Colon (tissue), 2 donors: ENCODE measurements at regions not wholly inside any gene's neighbourhood (a gene's known extent, or its start where the extent isn't known, plus 50 kb on each side); places are given as distances from the start of the nearest gene placed in this dataset.
"Not testable (repeated sequence)": the region's sequence is repeated elsewhere in the genome, so short reads cannot be mapped to it uniquely, and the experiment has no call there.

Experiments
- FAIRE-seq: peaks from 2 replicates; lab custom pipeline; 2012; peaks lifted over from hg19 to GRCh38; lab: Jason Lieb, UNC
- donor health status: control.
- donor health status: control.

DNA sequence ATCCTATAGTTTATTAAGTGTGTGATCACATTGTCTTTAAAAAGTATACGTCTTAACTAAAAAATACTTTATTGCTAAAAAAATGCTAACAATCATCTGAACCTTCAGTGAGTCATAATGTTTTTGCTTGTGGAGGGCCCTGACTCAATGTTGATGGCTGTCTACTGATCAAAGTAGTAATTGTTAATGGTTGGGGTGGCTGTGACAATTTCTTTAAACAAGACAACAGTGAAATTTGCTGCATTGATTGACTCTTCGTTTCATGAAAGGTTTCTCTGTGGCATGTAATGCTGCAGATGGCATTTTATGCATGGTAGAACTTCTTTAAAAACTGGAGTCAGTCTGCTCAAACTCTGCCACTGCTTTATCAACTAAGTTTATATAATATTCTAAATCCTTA is 101.4 kb upstream of the IL15 start:
- FAIRE-seq = no peak

DNA sequence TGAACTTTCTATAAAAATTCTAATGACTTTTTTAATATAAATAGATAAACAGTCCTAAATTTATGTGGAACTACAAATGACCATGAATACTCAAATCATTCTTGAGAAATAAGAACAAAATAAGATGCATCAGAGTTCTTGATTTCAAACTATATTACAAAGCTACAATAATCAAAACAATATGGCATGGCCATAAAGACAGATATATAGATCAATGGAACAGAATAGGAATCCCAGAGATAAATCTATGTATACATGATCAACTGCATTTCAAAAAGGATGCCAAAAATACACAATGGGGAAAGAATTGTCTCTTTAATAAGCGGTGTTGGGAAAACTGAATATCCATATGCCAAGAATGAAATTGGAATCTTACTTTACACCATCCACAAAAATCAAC is 98.4 kb upstream of the IL15 start:
- no peak for FAIRE-seq

DNA sequence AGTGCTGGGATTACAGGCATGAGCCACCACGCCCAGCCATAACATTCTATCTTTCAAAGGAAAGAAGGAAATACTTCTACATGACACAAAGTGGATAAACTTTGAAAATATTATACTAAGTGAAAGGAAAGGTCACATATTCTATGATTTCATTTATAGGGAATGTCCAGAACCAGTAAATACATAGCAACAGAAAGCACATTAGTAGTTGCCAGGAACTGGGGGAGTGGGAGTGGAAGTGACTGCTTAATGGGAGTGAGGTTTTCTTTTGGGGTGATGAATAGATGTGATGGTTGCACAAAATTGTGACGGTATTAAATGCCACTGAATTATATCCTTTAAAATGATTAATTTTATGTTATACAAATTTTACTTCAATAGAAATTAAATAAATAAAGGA is 95.7 kb upstream of the IL15 start:
- no peak for FAIRE-seq

DNA sequence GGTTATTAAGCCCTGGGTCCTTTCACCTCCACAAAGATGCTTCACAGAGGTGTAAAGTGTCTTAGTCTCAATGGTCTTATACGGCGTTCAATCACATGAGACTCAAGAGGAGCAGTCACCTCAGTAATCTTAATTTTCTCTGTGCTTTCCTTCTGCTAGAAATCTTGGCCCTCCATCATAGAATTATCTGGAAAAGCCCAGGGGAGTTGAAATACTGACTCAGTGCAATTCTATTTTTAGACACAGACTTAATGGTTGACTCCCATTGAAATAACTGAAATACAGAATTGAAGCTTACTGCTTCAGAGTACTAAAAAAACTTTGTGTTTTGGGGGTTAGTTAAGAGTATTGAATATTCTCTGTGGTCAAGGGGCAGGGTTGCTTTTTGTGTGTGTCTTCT is 94.5 kb upstream of the IL15 start:
- no peak for FAIRE-seq

DNA sequence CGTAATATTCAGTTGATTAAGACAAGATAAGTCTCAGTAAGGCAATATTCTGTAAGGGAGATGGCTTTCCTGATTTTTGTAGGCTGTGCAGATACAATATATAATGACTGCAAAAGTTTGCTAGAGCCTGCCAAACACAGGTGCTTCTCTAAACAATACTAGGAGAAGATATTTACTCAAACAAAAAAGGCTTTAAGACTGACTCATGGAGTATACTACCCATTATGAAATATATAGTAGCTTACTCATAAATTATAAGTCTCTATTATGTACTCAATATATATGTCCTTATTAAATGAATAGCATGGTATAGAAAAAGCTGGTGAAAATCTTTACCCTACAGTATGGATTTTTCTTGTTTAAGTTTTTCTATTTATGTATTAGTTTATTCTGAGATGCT is 93.2 kb upstream of the IL15 start:
- FAIRE-seq = no peak

DNA sequence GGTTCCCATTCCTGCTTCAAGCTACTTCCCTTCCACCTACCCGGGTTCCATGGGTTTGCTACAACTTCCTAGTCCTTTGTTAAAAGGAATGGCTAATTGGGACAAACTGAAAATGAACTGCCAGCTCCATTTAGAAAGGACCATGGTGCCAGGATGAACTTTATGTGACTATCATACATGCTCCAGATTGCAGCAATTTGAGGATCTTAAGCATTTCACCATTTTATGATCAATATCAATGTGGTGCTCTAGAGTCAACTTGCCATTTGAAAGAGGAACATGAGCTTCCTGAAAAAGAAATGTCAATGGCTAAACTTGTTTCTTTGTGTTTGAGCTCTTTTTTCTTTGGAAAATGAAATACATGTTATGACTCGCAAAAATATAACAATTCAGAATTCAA is 92.7 kb upstream of the IL15 start:
- FAIRE-seq = no peak

DNA sequence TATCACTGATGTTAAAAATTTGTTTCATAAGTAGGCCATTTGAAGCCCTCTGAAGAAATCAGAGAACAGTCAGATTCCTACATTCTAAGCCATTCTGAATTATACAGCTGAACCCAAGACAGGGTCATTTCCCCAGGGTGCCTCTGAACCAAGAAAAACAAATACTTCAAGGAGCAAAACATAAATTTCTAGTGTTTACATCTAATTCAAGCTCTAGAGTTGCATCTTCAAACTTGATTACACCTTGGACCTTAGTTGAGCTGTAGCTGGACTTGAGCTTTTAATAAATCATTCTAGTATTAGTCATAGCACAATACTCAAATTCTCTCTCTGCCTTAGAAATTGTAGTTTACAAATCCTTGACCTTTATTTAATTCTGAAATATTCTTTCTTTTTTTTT is 87.6 kb upstream of the IL15 start:
- FAIRE-seq = no peak

DNA sequence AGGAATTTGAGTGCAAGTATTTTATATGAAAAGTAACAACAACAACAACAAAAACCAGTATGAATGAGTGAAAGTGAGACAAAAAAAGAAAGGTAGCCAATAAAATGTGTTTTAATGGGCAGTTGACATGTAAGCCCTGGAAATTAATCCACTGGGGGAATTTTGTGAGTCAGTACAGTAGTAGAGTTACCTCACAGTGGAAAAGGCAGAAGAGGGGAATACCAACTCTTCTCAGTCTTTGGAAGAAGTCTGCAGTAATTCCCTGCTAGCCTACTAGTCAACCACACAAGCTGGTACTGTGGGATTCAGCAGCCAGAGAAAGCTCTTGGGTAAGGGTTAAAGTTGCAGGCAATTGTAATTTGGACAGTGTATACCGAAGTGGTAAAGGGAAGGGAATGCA is 76.3 kb upstream of the IL15 start:
- FAIRE-seq = no peak

DNA sequence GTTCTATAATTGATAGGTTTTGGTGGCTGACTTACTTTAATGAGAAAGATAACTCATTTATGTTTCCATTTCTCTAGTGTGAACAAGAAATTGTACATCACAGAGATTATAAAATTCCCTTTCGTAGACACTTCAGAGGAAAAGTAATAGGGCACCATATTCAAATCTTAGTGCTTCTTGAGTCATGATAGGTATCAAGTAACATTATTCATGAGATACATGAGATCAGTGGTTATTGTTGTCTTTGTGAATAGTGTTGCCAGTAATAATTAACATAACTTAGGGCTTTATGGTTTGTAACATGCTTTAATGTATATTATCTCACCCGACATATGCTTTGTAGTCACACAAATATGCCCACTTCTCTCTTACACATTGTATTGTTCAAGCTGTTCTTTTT is 73.7 kb upstream of the IL15 start:
- no peak for FAIRE-seq

DNA sequence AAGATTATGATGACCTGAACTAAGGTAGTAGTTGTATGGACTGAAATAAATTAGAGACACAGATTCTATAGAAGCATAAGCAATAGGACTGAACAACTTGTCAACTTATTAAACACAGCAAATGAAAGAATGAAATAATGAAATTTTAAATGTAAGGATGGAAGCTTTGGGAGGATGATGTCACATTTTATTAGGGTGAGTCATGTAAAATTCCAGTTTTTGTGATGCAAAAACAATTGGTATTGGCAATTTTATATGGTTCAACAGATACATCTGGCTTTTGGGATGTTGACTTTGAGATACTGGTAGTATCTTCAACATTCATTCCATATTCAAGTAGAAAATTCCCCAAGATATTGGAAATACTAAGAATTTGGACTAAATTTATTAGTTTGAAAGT is 72.7 kb upstream of the IL15 start:
- FAIRE-seq = no peak

DNA sequence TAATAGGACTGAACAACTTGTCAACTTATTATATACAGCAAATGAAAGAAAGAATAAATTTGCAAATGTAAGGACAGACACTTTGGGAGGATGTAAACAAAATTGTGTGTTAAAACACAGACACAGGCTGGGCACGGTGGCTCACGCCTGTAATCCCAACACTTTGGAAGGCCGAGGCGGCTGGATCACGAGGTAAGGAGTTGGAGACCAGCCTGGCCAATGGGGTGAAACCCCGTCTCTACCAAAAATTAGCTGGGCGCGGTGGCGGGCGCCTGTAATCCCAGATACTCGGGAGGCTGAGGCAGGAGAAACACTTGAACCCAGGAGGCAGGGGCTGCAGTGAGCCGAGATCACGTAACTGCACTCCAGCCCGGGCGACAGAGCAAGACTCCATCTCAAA is 71.4 kb upstream of the IL15 start:
- not testable (repeated sequence) for FAIRE-seq

DNA sequence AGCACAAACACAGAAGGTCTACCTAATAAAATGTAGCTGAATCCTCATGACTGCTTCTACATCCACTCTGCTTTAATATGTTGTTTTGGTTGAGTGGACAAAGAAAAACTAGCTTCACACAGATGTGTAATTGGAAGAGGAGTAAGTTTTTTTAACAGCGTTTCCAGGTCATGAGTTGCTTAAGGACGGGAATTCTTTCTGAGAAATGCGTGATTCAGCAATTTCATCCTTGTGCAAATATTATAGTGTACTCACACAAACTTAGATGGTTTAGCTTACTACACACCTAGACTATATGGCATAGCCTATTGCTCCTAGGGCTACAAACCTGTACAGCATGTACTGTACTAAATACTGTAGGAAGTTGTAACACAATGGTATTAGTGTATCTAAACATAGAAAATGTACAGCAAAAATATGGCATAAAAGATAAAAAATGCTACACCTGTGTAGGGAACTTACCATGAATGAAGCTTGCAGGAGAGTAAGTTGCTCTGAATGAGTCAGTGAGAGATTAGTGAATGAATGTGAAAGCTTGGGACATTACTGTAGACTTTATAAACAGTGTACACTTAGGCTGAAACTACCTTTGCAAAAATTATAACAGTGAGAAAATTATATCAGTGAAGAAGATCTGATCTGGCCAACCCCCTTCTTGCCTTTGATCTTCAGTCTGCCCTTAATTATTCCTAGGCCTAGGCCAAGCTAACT is 70.8 kb upstream of the IL15 start:
- FAIRE-seq = no peak

DNA sequence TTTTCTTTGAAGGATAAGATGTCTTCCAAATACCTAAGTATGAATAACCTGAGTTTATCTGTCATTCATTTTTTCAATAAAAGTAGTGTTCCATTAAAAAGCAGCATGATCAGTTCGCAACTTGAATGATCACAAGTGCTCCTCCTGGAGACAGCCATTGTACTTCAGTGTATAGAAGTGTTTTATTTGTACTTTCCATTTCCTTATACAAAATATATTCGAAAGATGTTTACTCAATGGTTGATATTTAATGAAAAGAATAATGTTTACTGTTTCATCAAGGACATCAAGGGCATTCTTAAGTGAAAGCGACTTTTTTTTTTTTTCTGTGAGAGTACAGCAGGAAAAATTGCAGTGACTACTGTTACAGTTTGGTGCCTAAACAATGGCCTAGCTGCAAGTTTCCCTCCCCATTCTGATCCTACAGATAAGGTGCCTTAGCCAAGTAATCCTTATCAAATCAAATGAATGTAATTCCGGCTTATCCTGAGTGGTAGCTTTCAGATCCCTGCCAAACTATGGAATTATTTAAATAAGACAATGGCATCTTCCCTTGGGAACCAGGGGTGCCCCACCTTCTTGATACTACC is 69.0 kb upstream of the IL15 start:
- no peak for FAIRE-seq

DNA sequence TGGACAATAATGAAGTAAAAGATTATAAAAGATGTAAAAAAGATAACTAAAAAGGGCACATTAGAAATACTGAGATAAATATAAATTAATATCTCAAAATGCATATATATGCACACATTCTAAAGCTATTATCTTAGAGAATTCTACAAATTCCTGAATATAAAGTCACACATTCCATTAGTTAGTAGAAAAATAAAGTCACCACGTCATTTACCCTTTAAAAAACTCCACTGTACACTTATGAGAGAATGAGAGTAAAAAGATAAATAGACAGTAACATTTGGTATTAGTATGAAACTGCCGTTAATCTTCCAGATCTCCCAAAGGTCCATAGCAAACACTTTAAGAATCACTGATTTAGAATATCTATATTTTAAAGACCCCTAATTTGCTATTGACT is 67.2 kb upstream of the IL15 start:
- FAIRE-seq = peak; percentile 36

DNA sequence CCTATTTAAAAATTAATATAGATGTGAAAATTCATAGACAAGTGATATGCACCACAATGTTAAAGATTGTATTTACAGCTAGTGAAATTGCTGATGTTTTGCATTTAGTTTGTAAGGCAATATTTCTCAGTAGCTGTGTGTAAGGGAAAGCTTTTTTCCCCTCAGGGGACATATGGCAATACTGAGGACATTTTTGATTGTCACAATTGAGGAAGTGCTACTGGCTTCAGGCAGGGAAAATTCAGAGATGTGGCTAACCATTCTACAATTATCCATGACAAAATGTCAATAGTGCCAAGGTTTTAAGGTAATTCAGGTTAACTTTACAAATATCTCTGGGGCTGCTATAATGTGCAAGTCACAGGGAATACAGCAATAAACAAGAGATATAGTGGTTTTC is 66.1 kb upstream of the IL15 start:
- no peak for FAIRE-seq

DNA sequence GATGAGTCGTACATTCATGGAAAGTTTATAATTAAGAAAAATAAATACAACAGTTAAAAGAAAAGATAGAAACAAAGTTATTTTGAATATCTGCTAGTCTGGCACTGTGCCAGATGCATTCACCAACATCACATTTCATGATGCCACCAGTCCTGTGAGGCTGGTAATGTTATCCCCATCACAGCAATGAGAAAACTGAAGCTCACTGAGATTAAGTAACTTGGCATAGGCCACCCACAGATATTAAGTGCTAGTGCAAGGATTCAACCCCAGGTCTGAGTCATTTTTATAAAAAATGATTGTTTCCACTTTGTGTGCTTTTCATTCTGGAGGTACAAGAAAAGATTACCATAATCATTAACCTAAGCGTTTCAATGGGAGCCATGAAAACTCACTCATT is 65.0 kb upstream of the IL15 start:
- FAIRE-seq = no peak

DNA sequence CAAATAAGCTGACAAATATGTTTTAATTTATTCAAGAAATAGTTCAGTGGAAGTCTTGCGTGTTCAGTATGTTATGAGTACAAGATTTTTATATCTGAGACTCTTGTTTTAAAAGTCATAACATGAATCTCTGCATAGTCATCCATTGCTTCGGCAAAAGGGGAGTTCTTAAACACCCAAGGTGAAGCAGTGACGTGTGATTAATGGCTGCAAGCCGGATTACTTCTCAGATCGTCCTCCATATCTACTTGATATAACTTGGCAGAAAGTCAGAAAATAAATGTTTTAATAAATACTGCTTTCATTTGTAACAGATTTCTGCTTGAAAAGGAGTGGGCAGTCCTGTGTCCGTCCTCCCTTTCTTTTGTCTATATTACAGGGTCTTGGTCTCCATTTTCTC is 64.6 kb upstream of the IL15 start:
- no peak for FAIRE-seq

DNA sequence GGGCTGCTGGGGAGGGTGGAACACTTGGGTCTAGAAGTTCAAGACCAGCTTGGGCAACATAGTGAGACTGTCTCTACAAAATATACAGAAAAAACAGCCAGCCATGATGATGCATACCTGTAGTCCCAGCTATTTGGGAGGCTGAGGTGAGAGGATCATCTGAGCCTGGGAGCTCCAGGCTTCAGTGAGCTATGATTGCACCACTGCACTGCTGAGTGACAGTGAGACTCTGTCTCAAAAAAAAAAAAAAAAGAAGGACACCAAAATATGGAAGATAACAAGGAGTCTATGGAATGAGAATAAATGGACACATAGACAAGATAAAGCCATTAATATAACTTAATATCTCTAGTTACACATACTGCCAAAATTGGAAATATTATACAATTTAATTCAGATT is 62.7 kb upstream of the IL15 start:
- no peak for FAIRE-seq

DNA sequence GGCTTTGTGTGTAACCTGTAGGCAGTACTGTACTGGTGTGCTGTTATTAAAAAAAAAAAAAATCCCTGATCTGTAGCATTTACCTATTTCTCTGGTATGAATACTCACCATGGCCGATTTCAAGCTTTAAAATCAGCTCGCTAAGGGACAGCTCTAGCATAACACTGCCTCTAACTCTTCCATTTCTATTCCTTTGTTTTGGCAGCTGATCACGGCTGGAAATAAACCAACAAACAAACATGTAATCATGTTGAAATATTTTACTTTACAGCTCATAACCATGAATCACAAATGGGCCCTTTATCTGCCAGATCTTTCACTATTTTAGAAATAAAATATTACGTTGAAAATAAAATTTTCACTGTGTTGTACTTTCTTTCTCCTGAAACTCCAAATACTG is 60.5 kb upstream of the IL15 start:
- FAIRE-seq = no peak

DNA sequence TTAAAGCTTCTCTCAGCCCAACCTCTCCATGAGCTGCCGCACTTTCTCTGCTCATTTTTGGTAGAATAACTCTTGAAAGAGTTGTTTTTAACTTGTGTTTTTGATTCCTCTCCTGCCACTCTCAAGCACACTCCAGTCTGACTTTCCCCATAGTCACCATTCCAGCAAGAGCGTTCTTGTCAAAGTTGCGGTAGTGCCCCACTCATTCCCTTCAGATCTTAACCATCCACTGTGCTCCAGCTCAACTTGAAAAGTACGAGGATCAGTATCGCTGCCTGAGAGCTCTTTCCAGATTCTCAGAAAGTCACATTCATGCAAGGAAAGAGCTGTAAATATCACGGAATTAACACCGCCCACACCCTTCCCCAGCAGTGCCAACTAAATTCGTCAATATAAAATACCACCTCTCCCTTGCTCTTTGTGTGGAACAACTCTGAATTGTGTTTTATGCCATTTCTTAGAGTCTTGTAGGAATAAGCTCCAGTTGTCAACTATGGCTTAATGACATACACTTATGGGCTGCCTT is 59.7 kb upstream of the IL15 start:
- no peak for FAIRE-seq

DNA sequence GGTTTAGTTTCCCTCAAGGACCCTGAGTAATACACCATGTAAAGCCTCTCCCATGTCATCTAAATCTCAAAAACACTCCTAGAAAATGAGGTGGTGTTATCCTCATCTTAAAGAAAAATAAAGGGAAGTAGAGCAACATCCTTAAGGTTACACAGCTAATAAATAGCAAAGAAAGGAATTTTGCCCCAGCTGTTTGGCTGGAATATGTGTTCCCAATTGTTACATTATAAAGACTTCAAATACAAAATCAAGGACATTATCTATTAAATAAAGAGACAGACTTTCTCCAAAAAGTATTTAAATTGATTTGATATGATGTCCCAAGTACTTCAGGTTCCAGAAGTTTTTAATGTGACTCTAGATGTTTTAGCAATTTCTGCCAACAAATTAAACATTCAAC is 57.9 kb upstream of the IL15 start:
- FAIRE-seq = no peak

DNA sequence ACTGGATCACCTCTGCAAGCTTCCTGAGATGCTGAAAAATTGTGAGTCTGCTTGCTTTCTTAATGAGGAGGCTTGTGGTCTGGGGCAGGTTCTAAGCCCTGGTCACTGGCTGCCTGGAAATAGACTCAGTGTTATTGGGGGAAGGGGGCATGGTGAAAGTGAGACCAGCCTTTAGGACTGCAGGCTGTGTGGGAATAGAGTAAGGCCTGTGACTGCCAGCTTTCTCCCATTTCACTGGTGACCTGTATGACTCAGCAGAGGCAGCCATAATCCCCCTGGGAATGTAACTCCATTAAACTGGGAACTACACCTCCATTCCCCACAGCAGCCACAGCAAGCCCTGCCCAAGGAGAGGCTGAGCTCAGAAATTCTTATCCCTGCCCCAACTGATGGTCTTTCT is 55.9 kb upstream of the IL15 start:
- no peak for FAIRE-seq
